ENCODE measurements at regions not wholly inside any gene's neighbourhood (a gene's known extent, or its start where the extent isn't known, plus 50 kb on each side); places are given as distances from the start of the nearest gene placed in this dataset.

GRCh38 chr4:24105327-24106038, 215.6 kb upstream of the PPARGC1A start:
- Histone ChIP-seq H3K4me3 (ENCODE audit: low read length) (no peak overlapping the region), H3K27ac (ENCODE audit: low read length) (no peak overlapping the region), H3K36me3 (ENCODE audit: control insufficient read depth, insufficient read depth, low read length) (no peaks in the 10 kb centered on the region), H3K4me1 (ENCODE audit: control insufficient read depth, insufficient read depth, low read length) (no peaks in the 10 kb centered on the region), H3K27me3 (ENCODE audit: control insufficient read depth, insufficient read depth, low read length) (no peaks in the 10 kb centered on the region), H3K9me3 (ENCODE audit: control insufficient read depth, insufficient read depth, low read length) (no peaks in the 10 kb centered on the region)
- intact Hi-C loops (cut with micrococcal nuclease), result no loop called here
- ATAC-seq (no peak), DNase-seq (no peak)
- Mint-ChIP-seq H3K27ac (no peak overlapping the region), H3K9me3 (peaks cover 12 to 16% of the 10 kb centered on the region in 2 donors), H3K27me3 (ENCODE audit: low read depth in 2 of 2) (no peaks in the 10 kb centered on the region), H3K4me1 (no peaks in the 10 kb centered on the region), H3K36me3 (no peaks in the 10 kb centered on the region), H3K4me3 (no peak overlapping the region)
- no peak for TF ChIP-seq CTCF (IDR thresholded peaks at IDR 0.05)
- 90% methylated on average over 9 of the region's 10 CpGs for WGBS (ENCODE audit: insufficient coverage)

- no peaks in the 10 kb centered on the region for H3K36me3 Mint-ChIP-seq
- Histone ChIP-seq H3K27ac (ENCODE audit: low read length) (no peak overlapping the region), H3K9me3 (ENCODE audit: control insufficient read depth, insufficient read depth, low read length) (no peaks in the 10 kb centered on the region), H3K4me1 (ENCODE audit: control insufficient read depth, insufficient read depth, low read length) (no peaks in the 10 kb centered on the region), H3K36me3 (ENCODE audit: control insufficient read depth, insufficient read depth, low read length) (no peaks in the 10 kb centered on the region), H3K4me3 (ENCODE audit: low read length) (no peak overlapping the region), H3K27me3 (ENCODE audit: control insufficient read depth, insufficient read depth, low read length) (no peaks in the 10 kb centered on the region)
- ATAC-seq, result no peak
- TF ChIP-seq CTCF (IDR thresholded peaks at IDR 0.05), result no peak
- H3K27ac Mint-ChIP-seq, result no peak overlapping the region
- peaks cover 10 to 15% of the 10 kb centered on the region in 2 donors for H3K9me3 Mint-ChIP-seq
- intact Hi-C loops (cut with micrococcal nuclease), result no loop called here
- no peaks in the 10 kb centered on the region for H3K4me1 Mint-ChIP-seq
- H3K27me3 Mint-ChIP-seq (ENCODE audit: low read depth in 2 of 2), result no peaks in the 10 kb centered on the region
- H3K4me3 Mint-ChIP-seq, result no peak overlapping the region
- WGBS (ENCODE audit: insufficient coverage), result 90% methylated on average over 4 of the region's 6 CpGs
- no peak for DNase-seq
Measured at GRCh38 chr4:24104158-24104565, 214.3 kb upstream of the PPARGC1A start.

DNA sequence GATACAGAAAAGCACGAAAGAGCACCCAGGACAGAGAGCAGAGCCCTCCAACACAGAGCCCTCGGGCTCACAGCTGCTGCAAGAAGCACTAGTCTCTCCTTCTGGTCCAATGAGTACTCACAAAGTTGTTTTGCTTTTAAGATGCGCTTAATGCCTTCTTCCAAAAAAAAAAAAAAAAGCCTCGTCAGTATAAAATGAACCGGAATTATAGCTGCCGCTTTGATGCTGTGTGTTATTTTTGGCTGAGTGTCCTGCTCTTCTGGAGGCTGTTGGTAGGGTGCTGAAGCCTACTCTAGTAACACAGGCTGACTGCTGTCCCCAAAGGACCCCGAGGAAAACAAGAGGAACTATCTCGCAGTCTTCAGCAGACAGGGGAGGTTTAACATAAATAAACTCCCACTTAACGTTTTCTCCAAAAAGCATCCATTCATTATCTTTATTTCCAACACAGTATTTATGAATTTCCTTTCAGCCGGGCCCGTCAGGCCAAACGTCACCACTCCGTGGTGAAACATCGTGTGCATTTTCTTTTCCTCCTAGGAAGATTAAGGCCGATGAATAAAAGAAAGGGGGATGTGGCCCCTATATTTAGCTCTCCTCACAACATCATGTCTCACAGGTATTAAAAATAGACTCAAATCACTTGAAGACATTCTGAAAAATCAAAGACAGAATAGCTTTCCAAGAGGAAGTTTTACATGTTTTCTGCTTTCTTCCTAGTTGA, 213.7 kb upstream of the PPARGC1A start:
- Mint-ChIP-seq H3K9me3 (peaks cover 8 to 10% of the 10 kb centered on the region in 2 donors), H3K27me3 (ENCODE audit: low read depth in 2 of 2) (no peaks in the 10 kb centered on the region), H3K4me3 (no peak overlapping the region), H3K4me1 (no peaks in the 10 kb centered on the region), H3K36me3 (no peaks in the 10 kb centered on the region), H3K27ac (no peak overlapping the region)
- TF ChIP-seq CTCF (IDR thresholded peaks at IDR 0.05), result no peak
- Histone ChIP-seq H3K27me3 (ENCODE audit: control insufficient read depth, insufficient read depth, low read length) (no peaks in the 10 kb centered on the region), H3K27ac (ENCODE audit: low read length) (no peak overlapping the region), H3K36me3 (ENCODE audit: control insufficient read depth, insufficient read depth, low read length) (no peaks in the 10 kb centered on the region), H3K9me3 (ENCODE audit: control insufficient read depth, insufficient read depth, low read length) (no peaks in the 10 kb centered on the region), H3K4me1 (ENCODE audit: control insufficient read depth, insufficient read depth, low read length) (no peaks in the 10 kb centered on the region), H3K4me3 (ENCODE audit: low read length) (no peak overlapping the region)
- ATAC-seq (no peak), DNase-seq (no peak)
- WGBS (ENCODE audit: insufficient coverage), result 70% methylated on average over 14 of the region's 15 CpGs
- intact Hi-C loops (cut with micrococcal nuclease), result no loop called here
